ENCODE measurements at regions not wholly inside any gene's neighbourhood (a gene's known extent, or its start where the extent isn't known, plus 50 kb on each side); places are given as distances from the start of the nearest gene placed in this dataset.
"Not testable (repeated sequence)": the region's sequence is repeated elsewhere in the genome, so short reads cannot be mapped to it uniquely, and the experiment has no call there.

DNA sequence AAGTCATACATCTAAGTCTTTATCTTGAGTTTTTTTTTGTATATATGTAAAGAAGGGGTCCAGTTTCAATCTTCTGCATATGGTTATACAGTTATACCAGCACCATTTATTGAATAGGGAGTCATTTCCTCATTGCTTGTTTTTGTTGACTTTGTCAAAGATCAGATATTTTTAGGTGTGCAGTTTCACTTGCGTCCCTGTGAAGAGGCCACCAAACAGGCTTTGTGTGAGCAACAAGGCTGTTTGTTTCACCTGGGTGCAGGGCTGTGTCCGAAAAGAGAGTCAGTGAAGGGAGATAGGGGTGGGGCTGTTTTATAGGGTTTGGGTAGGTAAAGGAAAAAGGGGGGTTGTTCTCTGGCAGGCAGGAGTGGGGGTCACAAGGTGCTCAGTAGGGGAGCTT, 663.2 kb upstream of the BCHE start:
- DNase-seq; H3K4me1 Mint-ChIP-seq (ENCODE audit: low read depth); H3K36me3 Mint-ChIP-seq; H3K27me3 Mint-ChIP-seq; intact Hi-C loops (cut with micrococcal nuclease); CTCF ChIA-PET; H3K27ac Mint-ChIP-seq; POLR2A ChIA-PET; H3K4me3 Mint-ChIP-seq: not testable (repeated sequence)
- H3K9me3 Mint-ChIP-seq: peaks cover 27% of the 10 kb centered on the region

DNA sequence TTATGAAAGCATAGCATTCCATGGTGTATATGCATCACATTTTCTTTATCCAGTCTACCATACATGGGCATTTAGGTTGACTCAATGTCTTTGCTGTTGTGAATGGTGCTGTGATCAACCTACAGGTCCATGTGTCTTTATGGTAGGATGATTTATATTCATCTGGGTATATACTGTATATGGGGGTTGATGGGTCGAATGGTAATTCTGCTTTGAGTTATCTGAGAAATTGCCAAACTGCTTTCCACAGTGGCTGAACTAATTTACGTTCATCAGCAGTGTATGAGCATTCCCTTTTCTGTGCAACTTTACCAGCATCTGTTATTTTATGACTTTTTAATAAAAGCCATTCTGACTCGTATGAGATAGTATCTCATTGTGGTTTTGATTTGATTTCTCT, 662.4 kb upstream of the BCHE start:
- Mint-ChIP-seq H3K4me3 (no peak overlapping the region), H3K4me1 (ENCODE audit: low read depth) (no peaks in the 10 kb centered on the region), H3K27ac (no peak overlapping the region), H3K9me3 (peaks cover 22% of the 10 kb centered on the region), H3K27me3 (no peaks in the 10 kb centered on the region), H3K36me3 (no peaks in the 10 kb centered on the region)
- POLR2A ChIA-PET: no interaction called here
- DNase-seq: no peak
- CTCF ChIA-PET: no interaction called here
- intact Hi-C loops (cut with micrococcal nuclease): no loop called here

DNA sequence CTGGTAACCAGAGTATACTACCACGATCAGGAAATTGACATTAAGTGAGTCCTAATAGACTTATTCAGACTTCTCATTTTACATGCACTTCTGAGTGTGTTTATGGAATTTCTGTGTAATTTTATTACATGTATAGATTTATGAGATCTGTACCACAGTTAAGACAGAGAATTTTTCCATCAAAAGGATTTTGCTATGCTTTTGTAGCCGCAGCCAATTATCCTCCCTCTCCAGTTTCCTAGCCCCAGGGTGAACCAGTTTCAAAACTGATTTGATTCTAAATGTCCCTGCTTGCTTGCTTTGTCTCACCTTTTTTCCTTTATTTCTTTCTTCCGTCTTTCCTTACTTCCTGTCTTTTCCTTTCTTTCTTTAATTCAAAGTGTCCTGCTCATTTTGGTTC, 661.2 kb upstream of the BCHE start:
- ChIA-PET POLR2A (no interaction called here), CTCF (no interaction called here)
- H3K27ac Mint-ChIP-seq: no peak overlapping the region

DNA sequence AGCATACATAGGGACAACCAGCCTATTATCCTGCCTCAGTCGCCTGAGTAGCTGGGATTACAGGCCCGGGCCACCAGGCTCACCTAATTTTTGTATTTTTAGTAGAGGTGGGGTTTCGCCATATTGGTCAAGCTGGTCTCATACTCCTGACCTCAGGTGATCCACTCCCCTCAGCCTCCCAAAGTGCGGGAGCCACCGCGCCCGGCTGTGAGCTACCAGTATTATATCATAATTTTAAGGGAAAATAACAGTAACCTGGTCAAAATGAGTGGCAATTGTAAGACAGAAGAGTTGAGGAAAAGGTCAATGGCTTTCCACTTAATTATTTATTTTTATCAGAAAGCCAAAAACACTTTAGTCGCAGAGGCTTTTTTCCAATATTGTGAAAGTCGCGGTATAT, 652.6 kb upstream of the BCHE start:
- Mint-ChIP-seq H3K27ac (no peak overlapping the region), H3K27me3 (no peaks in the 10 kb centered on the region), H3K9me3 (peaks cover 9% of the 10 kb centered on the region), H3K4me3 (no peak overlapping the region), H3K36me3 (no peaks in the 10 kb centered on the region), H3K4me1 (ENCODE audit: low read depth) (no peaks in the 10 kb centered on the region)
- ChIA-PET CTCF (no interaction called here), POLR2A (no interaction called here)
- intact Hi-C loops (cut with micrococcal nuclease): no loop called here
- DNase-seq: no peak

More for the DNA sequence above, 661.2 kb upstream of the BCHE start:
- Mint-ChIP-seq H3K9me3 (peaks cover 16% of the 10 kb centered on the region), H3K4me3 (no peak overlapping the region), H3K4me1 (ENCODE audit: low read depth) (no peaks in the 10 kb centered on the region), H3K27me3 (no peaks in the 10 kb centered on the region), H3K36me3 (no peaks in the 10 kb centered on the region)
- intact Hi-C loops (cut with micrococcal nuclease): no loop called here
- no peak for DNase-seq

DNA sequence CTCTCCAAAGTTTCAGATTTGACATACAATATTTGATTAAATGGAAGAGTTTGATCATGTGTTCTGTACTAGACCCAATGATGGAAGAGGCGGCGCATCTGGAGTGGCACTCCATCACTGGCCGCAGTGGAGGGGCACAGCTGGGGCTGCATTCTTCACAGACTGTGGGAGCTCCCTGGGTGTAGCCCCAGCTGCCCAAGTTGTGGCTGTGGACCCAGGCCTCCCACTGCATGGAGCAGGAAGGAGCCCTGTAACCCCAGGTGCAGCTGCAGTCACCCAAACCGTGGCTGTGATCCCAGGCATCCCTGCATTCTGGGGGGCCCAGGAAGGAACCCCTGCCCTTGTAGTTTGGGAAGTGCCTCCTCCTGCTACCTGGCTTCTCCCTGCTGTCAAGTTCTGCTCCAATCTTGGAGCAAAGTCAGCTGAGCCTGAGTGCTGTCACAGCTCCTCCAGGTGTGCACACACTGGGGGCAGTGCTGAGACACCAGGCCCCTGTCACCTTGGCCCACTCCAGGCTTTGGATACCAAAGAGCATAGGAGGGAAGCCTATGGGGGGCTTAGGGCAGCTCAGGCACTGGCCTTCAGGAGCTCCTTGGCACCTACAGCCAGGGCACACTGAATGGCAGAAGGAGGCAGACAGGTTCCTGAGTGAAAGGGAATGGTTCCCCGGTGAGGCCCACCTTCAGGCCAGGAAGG, 651.9 kb upstream of the BCHE start:
- no peak for DNase-seq
- H3K4me3 Mint-ChIP-seq: no peak overlapping the region
- H3K9me3 Mint-ChIP-seq: peaks cover 9% of the 10 kb centered on the region
- no peaks in the 10 kb centered on the region for H3K4me1 Mint-ChIP-seq (ENCODE audit: low read depth)
- H3K27ac Mint-ChIP-seq: no peak overlapping the region
- intact Hi-C loops (cut with micrococcal nuclease): no loop called here
- no peaks in the 10 kb centered on the region for H3K36me3 Mint-ChIP-seq
- no peaks in the 10 kb centered on the region for H3K27me3 Mint-ChIP-seq
- ChIA-PET CTCF (no interaction called here), POLR2A (no interaction called here)

DNA sequence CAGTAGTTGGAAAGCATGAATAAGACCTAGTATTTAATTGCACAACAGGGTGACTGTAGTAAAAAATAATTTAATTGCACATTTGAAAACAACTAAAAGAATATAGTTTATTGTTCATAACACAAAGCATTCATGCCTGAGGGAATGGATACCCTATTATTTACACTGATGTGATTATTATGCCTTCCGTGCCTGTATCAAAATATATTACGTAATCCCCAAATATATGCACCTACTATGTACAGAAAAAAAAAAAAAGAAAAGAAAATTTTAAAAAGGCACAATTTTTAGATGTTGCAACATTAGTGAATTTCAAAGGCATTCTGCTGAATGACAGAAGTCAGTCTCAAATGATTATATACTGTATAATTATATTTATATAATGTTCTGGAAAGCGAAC, 647.2 kb upstream of the BCHE start:
- intact Hi-C loops (cut with micrococcal nuclease): no loop called here

DNA sequence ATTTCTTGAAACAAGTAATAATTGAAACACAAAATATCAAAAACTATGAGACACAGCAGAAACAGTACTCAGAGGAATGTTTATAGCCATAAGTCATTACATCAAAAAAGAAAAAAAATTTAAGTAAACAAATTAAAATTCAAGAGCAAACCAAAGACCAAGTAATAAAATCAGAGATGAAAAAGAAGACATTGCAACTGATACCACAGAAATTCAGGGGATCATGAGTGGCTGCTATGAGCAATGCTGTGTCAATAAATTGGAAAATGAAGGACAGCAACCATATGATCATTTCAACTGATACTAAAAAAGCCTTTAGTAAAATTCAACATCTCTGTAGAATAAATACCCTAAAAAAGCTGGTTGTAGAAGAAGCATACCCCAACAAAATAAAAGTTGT, 644.1 kb upstream of the BCHE start:
- Mint-ChIP-seq H3K27me3 (no peaks in the 10 kb centered on the region), H3K9me3 (peaks cover 22% of the 10 kb centered on the region), H3K27ac (no peak overlapping the region), H3K4me1 (ENCODE audit: low read depth) (no peaks in the 10 kb centered on the region), H3K4me3 (no peak overlapping the region), H3K36me3 (no peaks in the 10 kb centered on the region)
- ChIA-PET POLR2A (no interaction called here), CTCF (no interaction called here)
- DNase-seq: no peak
- intact Hi-C loops (cut with micrococcal nuclease): no loop called here

More for the DNA sequence above, 647.2 kb upstream of the BCHE start:
- no peaks in the 10 kb centered on the region for H3K36me3 Mint-ChIP-seq
- ChIA-PET CTCF (no interaction called here), POLR2A (no interaction called here)
- H3K27me3 Mint-ChIP-seq: no peaks in the 10 kb centered on the region
- peaks cover 9% of the 10 kb centered on the region for H3K9me3 Mint-ChIP-seq
- no peak overlapping the region for H3K27ac Mint-ChIP-seq
- DNase-seq: no peak
- H3K4me1 Mint-ChIP-seq (ENCODE audit: low read depth): no peaks in the 10 kb centered on the region
- no peak overlapping the region for H3K4me3 Mint-ChIP-seq

DNA sequence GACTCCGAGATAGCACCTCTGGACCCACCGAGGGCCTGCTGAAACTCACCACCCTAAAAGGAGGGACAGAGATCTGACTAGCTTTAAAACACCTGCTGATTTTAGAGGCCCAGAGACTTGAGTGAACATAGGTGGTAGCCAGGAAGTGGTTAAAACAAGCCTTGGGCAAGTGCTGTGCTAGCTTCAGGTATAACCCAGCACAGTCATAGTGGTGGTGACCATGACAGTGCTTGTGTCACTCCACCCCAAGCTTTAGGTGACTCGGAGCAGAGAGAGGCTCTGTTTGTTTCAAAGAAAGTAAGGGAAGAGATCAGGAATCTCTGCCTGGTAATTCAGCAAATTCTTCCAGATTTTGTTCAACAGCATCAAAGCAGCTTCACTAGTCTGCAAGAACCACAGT, 641.1 kb upstream of the BCHE start:
- intact Hi-C loops (cut with micrococcal nuclease): no loop called here
- Mint-ChIP-seq H3K9me3 (peaks cover 22% of the 10 kb centered on the region), H3K36me3 (no peaks in the 10 kb centered on the region), H3K27me3 (no peaks in the 10 kb centered on the region), H3K4me3 (no peak overlapping the region), H3K27ac (no peak overlapping the region), H3K4me1 (ENCODE audit: low read depth) (no peaks in the 10 kb centered on the region)
- DNase-seq: no peak
- ChIA-PET CTCF (no interaction called here), POLR2A (no interaction called here)

DNA sequence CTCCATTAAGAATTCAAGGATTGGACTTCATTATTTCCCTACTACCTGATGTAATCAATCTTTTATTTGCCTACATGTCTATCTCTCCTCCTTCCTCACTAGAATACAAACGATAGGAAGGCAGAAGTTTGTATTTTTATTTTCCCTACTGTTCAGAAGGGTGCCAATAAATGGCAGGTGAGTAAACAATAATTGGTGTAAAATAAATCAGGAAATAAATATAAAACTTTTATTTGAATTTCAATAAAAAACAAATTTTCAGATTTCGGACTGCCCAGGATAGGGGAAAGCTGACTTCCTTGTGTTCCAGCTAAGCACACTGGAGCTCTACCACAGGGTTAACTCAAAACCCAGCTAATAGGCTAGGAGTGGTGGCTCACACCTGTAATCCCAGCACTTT, 636.3 kb upstream of the BCHE start:
- no peak overlapping the region for H3K4me3 Mint-ChIP-seq
- H3K27me3 Mint-ChIP-seq: no peaks in the 10 kb centered on the region
- H3K36me3 Mint-ChIP-seq: no peaks in the 10 kb centered on the region
- POLR2A ChIA-PET: no interaction called here
- H3K27ac Mint-ChIP-seq: no peak overlapping the region
- peaks cover 11% of the 10 kb centered on the region for H3K9me3 Mint-ChIP-seq
- intact Hi-C loops (cut with micrococcal nuclease): no loop called here
- CTCF ChIA-PET: no interaction called here
- DNase-seq: no peak
- H3K4me1 Mint-ChIP-seq (ENCODE audit: low read depth): no peaks in the 10 kb centered on the region

DNA sequence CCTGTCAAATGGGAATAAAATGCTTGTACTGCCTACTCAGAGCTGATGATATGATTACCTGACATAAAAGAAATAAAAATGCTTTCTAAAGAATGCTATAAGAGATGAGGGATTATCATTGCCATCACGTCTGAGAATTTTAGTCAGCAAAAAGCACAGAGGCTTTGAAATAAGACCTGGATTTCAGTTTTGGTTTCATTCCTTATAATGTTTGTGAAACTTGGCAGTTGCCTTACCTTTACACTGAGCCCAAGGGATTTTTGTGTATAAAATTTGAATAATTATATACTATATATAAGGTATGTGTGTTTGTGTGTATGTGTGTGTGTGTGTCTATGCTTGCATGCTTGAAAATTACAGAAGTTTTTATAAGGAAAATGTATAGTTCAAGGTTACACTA, 634.8 kb upstream of the BCHE start:
- Mint-ChIP-seq H3K36me3 (no peaks in the 10 kb centered on the region), H3K4me3 (no peak overlapping the region), H3K27ac (no peak overlapping the region), H3K9me3 (no peaks in the 10 kb centered on the region), H3K4me1 (ENCODE audit: low read depth) (no peaks in the 10 kb centered on the region), H3K27me3 (no peaks in the 10 kb centered on the region)
- ChIA-PET POLR2A (no interaction called here), CTCF (no interaction called here)
- DNase-seq: no peak
- intact Hi-C loops (cut with micrococcal nuclease): no loop called here

DNA sequence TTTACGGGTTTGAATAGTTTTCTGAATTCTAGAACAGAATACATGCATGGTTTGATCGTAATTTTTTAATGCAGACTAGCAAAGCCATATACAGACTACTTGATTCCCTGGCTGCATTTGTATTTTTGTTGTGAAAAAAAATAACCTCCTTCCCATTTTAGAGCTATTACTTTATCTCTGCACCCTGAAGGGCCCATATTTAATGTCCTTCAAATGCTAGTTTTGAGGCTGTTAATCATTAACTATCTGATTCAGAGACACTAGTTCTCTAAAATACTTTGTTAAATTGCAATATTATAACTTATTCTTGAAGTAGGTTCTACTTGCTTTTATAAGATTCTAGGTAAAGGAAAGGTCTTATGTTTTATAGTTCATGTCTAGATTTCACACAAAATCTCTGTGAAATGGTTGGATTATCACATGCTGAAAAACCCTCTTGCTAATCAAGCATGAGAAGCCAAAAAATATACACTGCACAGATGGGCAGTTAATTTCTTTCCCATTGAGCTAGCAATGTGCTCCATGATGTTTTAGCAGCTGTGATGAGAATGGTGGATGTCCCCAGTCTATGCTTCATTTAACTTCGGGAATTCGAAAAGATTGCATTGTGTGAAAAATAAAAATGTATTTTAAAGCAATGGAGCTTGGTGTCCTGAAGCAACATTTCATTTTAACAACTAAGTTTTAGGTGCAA, 634.0 kb upstream of the BCHE start:
- H3K9me3 Mint-ChIP-seq: no peaks in the 10 kb centered on the region
- no peaks in the 10 kb centered on the region for H3K4me1 Mint-ChIP-seq (ENCODE audit: low read depth)
- CTCF ChIA-PET: no interaction called here
- no peaks in the 10 kb centered on the region for H3K27me3 Mint-ChIP-seq
- POLR2A ChIA-PET: no interaction called here
- H3K27ac Mint-ChIP-seq: no peak overlapping the region
- H3K36me3 Mint-ChIP-seq: no peaks in the 10 kb centered on the region
- DNase-seq: no peak
- intact Hi-C loops (cut with micrococcal nuclease): no loop called here
- H3K4me3 Mint-ChIP-seq: no peak overlapping the region

DNA sequence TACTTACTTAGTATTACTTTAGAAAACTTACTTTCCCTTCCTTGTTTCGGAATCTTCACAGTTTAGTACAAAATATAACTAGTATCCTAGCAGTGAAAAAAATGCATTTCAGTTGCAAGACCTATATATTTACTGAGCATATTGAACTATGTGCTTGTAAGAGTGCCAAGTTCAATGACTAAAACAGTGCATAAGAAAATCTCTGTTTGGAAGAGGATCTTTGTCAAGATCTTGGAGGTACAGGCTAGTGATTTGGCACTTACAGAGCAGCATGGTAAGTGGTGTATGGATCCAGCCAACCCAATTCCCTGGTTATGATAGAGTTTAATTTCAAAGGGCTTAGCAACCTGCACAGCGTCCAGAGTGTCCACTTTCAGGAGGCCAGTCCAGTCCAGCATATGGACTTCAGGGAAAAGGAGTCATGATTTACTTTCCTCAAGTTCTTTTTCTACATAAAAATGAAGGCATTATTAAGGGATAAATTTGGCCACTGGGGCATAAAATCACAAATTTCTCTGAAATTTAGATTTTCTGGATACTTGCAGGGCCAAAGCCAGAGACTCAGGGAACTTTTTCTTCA, 625.8 kb upstream of the BCHE start:
- Mint-ChIP-seq H3K4me3 (no peak overlapping the region), H3K27me3 (no peaks in the 10 kb centered on the region), H3K36me3 (no peaks in the 10 kb centered on the region), H3K4me1 (ENCODE audit: low read depth) (no peaks in the 10 kb centered on the region), H3K27ac (no peak overlapping the region), H3K9me3 (peaks cover 5% of the 10 kb centered on the region)
- intact Hi-C loops (cut with micrococcal nuclease): no loop called here
- DNase-seq: no peak
- POLR2A ChIA-PET: no interaction called here
- CTCF ChIA-PET: no interaction called here

DNA sequence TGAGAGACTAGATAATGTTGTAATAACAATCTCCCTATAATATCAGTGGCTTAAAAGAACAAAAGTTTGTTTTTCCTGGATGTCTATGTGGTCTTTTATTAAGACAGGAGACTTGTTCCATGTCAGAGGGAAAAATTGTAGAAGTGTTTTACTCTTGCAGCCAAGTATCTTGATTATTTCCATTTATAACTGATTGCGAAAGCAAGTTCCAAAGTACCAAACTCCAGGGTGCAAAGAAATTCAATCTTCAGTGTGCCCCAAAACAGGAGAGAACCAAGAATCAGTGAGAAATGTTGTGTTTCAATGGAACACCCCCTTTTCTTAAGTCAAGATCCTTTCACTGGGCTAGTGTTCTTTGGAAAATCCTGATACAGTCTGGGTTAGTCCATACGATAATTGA, 624.4 kb upstream of the BCHE start:
- Mint-ChIP-seq H3K4me3 (no peak overlapping the region), H3K27me3 (no peaks in the 10 kb centered on the region), H3K9me3 (peaks cover 10% of the 10 kb centered on the region), H3K4me1 (ENCODE audit: low read depth) (no peaks in the 10 kb centered on the region), H3K36me3 (no peaks in the 10 kb centered on the region), H3K27ac (no peak overlapping the region)
- ChIA-PET CTCF (no interaction called here), POLR2A (no interaction called here)
- intact Hi-C loops (cut with micrococcal nuclease): no loop called here
- no peak for DNase-seq
